Skeletal muscle satellite cell (primary cell): ENCODE measurements at regions not wholly inside any gene's neighbourhood (a gene's known extent, or its start where the extent isn't known, plus 50 kb on each side); places are given as distances from the start of the nearest gene placed in this dataset.
"Not testable (repeated sequence)": the region's sequence is repeated elsewhere in the genome, so short reads cannot be mapped to it uniquely, and the experiment has no call there.

ENCODE experiments used
- H3K27me3 ChIP-seq: 2 replicates; pipeline ENCODE4 v1.7.0; 2013; ENCODE audit warnings: low read length; ENCODE audit not compliant: control insufficient read depth, insufficient read depth
- H3K36me3 ChIP-seq: 2 replicates; pipeline ENCODE4 v1.7.0; 2013; ENCODE audit warnings: mild to moderate bottlenecking, control low read depth, low read length; ENCODE audit not compliant: insufficient read depth
- H3K4me1 ChIP-seq: 2 replicates; pipeline ENCODE4 v1.7.0; 2013; ENCODE audit warnings: low read length; ENCODE audit not compliant: control insufficient read depth, insufficient read depth
- H3K4me2 ChIP-seq: 2 replicates; pipeline ENCODE4 v1.7.0; 2013; ENCODE audit warnings: mild to moderate bottlenecking, low read length
- H3K4me3 ChIP-seq: 2 replicates; pipeline ENCODE4 v1.7.0; 2013; ENCODE audit warnings: low read length
- H3K9ac ChIP-seq: 2 replicates; pipeline ENCODE4 v1.7.0; 2013; ENCODE audit warnings: mild to moderate bottlenecking, low read depth, low read length, moderate library complexity
- H3K9me3 ChIP-seq: replicated peaks from 2 replicates; pipeline ENCODE4 v1.7.0; 2013; ENCODE audit warnings: mild to moderate bottlenecking, control low read depth, low read length

DNA sequence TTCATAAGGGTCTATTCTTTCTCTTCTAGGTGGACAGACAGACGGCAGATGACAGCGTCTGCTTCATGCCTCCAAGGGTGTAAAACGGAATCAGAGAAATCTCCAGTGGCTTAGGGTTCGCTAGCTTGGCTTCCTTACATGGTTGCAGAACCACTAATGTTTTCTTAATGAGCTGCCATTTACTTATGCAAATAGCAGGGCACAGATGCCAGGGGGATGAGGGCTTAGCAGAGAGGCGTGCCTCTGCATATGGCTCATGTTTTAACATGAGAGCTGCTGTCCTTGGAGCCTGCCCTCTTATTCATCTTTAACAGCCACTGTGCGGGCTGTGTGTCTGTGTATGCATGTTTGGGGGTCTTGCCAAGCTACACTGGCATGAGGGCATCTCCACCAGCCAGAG, 119.6 kb downstream of the IER5 start:
- Histone ChIP-seq H3K9me3 (no peaks in the 10 kb centered on the region), H3K27me3 (peaks cover 42% of the 10 kb centered on the region), H3K36me3 (no peaks in the 10 kb centered on the region), H3K4me3 (no peak overlapping the region), H3K9ac (no peak overlapping the region), H3K4me2 (no peak overlapping the region), H3K4me1 (no peaks in the 10 kb centered on the region)

DNA sequence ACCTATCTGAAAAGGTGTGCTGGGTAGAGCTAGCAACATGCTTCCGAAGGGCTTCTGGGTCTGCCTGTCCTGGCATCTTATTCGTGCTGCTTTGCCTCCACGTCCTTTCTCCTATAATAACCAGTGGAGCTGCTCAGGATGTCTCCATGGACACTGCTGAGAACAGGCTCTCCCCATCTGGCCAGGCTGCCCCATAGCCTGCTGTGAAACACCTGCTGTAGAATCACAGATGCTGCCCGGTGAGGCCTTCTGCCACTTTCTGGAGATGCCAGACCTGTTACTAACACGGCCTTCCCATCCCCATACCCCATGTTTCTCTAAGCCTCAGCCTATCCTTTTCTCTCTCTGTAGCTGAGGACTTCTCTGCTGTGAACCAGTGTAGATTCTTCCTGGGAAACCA, 120.5 kb downstream of the IER5 start:
- H3K4me3 ChIP-seq, result no peak overlapping the region
- H3K9ac ChIP-seq, result no peak overlapping the region
- no peaks in the 10 kb centered on the region for H3K36me3 ChIP-seq
- peaks cover 33% of the 10 kb centered on the region for H3K27me3 ChIP-seq
- no peaks in the 10 kb centered on the region for H3K9me3 ChIP-seq
- H3K4me1 ChIP-seq, result no peaks in the 10 kb centered on the region
- no peak overlapping the region for H3K4me2 ChIP-seq

GRCh38 chr1:181213056-181213455, 124.6 kb downstream of the IER5 start:
- H3K4me3 ChIP-seq, result no peak overlapping the region
- H3K9ac ChIP-seq, result no peak overlapping the region
- no peaks in the 10 kb centered on the region for H3K9me3 ChIP-seq
- no peaks in the 10 kb centered on the region for H3K4me1 ChIP-seq
- no peak overlapping the region for H3K4me2 ChIP-seq
- H3K36me3 ChIP-seq, result no peaks in the 10 kb centered on the region
- peaks cover 15% of the 10 kb centered on the region for H3K27me3 ChIP-seq

DNA sequence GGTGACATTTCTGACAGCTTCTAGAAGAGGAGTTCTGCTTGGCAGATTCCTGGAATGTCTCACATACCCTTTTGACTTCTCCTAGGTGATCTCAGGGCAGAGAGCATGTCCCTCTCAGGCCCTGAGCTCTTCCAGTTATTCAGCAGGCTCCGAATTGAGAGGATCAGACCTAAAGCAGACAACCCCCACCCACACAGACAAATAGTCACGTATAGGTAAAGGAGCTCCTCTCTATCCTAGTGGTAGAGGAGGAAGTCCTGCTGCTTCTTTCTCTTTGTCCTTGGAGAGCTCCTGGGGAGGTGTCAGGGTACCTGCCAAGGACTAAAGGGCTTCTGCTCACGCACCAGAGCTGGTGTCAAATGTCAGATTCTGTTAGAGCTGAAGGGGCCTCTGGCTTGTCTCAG, 128.1 kb downstream of the IER5 start:
- Histone ChIP-seq H3K9ac (no peak overlapping the region), H3K36me3 (no peaks in the 10 kb centered on the region), H3K4me1 (no peaks in the 10 kb centered on the region), H3K4me2 (no peak overlapping the region), H3K4me3 (no peak overlapping the region), H3K27me3 (peaks cover 12% of the 10 kb centered on the region), H3K9me3 (no peaks in the 10 kb centered on the region)

DNA sequence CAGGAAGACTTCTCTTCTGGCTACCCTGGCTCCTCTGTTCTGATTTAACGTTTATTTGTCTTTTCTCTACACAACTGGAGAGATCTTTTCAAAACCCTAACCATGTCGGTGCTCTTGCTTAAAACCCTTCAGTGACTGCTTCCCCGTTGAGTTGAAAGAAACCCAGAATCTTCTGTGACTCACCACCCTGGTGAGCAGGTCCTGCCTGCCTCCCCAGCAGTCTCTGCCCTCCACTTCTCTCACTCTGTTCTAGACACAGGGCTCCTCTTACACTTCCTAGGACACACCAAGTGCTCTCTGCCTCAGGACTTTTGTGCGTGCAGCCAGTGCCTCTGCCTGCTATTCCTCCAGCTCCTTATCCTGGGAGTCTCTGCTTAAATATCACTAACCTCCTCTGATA, 131.4 kb downstream of the IER5 start:
- H3K4me3 ChIP-seq, result no peak overlapping the region
- no peak overlapping the region for H3K4me2 ChIP-seq

DNA sequence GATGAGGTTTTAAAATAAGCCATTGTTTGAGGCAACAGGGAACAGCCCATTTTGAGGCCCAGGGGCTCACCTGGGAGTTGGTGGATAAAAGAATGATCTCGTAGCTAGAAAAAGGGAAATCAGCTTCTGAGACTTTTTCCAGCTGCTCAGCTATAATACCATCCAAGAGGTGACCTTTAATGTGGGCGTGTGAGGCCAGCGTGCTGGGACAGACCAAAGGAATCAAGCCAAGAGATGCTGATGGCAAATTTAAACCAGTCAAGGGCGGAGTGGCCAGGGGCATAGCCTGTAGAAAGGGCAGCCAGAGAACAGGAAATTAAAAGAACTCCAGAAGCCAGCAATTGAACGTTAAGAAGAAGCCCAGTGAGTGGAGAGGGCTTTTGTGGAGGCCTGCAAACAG, 132.6 kb downstream of the IER5 start:
- Histone ChIP-seq H3K9ac (no peak overlapping the region), H3K36me3 (no peaks in the 10 kb centered on the region), H3K9me3 (no peaks in the 10 kb centered on the region), H3K4me2 (no peak overlapping the region), H3K4me1 (no peaks in the 10 kb centered on the region), H3K27me3 (peaks cover 5% of the 10 kb centered on the region), H3K4me3 (no peak overlapping the region)

More for the DNA sequence above, 131.4 kb downstream of the IER5 start:
- Histone ChIP-seq H3K36me3 (no peaks in the 10 kb centered on the region), H3K27me3 (peaks cover 5% of the 10 kb centered on the region), H3K9ac (no peak overlapping the region), H3K4me1 (no peaks in the 10 kb centered on the region), H3K9me3 (no peaks in the 10 kb centered on the region)

DNA sequence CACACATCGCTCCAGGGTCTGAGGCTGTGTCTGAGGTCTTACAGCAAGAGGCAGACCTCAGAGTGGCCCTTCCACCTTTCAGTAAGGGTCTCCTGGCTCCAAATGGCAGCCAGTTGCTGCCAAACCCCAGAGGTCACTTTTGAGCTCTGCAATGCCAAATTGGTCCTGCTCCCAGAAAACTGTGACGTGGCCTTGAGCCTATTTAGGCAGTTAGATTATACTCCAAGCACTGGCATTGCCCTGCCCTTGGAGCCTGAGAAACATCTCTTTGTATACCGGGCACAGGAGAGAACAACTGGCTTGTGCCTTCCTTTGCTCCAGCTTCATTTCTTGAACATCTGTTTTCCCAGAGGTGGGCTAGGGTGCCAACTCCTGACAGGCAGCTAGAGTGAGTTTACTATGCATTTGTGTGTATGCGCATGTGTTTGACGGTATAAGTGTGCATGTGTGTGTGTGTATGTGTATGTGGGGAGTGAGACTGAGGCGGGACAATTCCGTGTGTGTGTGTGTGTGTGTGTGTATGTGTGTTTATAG, 134.5 kb downstream of the IER5 start:
- Histone ChIP-seq H3K27me3 (no peaks in the 10 kb centered on the region), H3K4me3 (no peak overlapping the region), H3K9me3 (no peaks in the 10 kb centered on the region)

GRCh38 chr1:181226728-181227127, 138.2 kb downstream of the IER5 start:
- not testable (repeated sequence) for H3K9ac ChIP-seq, H3K27me3 ChIP-seq, H3K4me2 ChIP-seq, H3K4me3 ChIP-seq, H3K4me1 ChIP-seq, H3K9me3 ChIP-seq, H3K36me3 ChIP-seq

More for the DNA sequence above, 134.5 kb downstream of the IER5 start:
- no peaks in the 10 kb centered on the region for H3K36me3 ChIP-seq
- no peak overlapping the region for H3K9ac ChIP-seq
- no peaks in the 10 kb centered on the region for H3K4me1 ChIP-seq
- no peak overlapping the region for H3K4me2 ChIP-seq

DNA sequence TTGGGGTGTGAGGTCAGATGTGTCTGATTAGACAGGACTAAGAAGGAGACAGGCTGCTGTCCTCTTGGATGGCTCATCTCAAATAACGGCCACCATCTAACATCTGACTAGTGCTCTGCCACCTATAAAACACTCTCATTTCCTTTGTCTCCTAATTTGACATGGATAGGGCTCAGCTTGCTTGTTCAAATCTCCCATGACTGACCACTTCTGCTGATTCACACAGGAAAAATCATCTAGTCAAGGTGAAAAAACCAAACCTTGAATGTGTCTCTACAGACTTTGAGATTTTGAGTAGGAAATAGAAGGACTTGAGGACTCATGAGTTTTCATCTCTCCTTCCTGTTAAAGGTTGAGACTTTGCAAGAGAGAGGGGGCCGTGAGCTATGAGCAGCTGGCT, 150.6 kb downstream of the IER5 start:
- Histone ChIP-seq H3K4me1 (no peaks in the 10 kb centered on the region), H3K27me3 (peaks cover 11% of the 10 kb centered on the region), H3K4me3 (no peak overlapping the region)

DNA sequence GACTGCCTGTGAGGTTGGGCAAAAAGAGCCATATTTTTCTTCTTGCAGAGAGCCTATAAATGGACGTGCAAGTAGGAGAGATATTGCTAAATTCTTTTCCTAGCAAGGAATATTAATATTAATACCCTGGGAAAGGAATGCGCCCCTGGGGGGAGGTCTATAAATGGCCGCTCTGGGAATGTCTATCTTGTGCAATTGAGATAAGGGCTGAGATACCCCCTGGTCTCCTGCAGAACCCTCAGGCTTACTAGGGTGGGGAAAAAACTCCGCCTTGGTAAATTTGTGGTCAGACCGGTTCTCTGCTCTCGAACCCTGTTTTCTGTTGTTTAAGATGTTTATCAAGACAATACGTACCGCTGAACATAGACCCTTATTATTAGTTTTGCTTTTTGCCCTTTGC, 157.8 kb downstream of the IER5 start:
- H3K4me1 ChIP-seq, H3K36me3 ChIP-seq, H3K9ac ChIP-seq, H3K4me3 ChIP-seq, H3K27me3 ChIP-seq, H3K4me2 ChIP-seq, H3K9me3 ChIP-seq: not testable (repeated sequence)

More for the DNA sequence above, 150.6 kb downstream of the IER5 start:
- H3K36me3 ChIP-seq, result no peaks in the 10 kb centered on the region
- no peaks in the 10 kb centered on the region for H3K9me3 ChIP-seq
- no peak overlapping the region for H3K9ac ChIP-seq
- no peak overlapping the region for H3K4me2 ChIP-seq

DNA sequence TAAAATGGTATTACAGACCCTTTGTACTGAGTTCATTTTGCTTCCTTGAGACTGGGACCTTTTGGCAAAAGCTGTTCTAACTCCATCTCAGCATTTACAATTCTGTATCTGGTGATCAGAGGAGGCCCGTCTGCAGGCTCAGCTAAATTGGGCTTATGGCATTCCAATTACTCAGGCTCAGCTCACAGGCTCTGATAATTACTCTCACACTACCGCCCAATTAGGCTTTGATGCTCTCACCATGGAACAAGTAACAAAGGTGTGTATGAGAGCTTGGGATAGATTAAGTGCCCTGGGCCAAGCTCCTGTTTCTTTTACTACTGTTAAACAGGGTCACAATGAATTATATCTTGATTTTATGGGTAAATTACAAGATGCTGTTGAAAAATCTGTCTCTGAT, 159.9 kb downstream of the IER5 start:
- not testable (repeated sequence) for H3K4me3 ChIP-seq, H3K4me2 ChIP-seq, H3K9ac ChIP-seq, H3K27me3 ChIP-seq, H3K9me3 ChIP-seq, H3K36me3 ChIP-seq, H3K4me1 ChIP-seq

DNA sequence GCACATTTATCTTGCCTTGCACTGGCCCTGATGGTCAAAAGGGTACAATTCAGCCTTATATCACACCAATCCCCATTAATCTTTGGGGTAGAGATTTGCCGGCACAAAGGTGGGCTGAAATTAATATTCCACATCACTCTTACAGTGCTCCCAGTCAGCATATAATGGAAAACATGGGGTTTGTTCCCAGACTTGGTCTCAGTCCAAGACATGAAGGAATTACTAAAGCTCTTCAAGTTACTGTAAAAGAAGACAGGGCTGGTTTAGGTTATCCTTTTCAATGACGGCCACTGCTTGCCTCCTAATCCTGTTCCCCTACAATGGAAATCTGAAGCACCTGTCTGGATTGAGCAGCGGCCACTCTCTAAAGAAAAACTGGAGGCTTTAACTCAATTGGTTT, 160.7 kb downstream of the IER5 start:
- Histone ChIP-seq H3K4me2 (no peak overlapping the region), H3K9me3 (no peaks in the 10 kb centered on the region), H3K4me3 (no peak overlapping the region), H3K4me1 (peaks cover 5% of the 10 kb centered on the region), H3K36me3 (no peaks in the 10 kb centered on the region), H3K27me3 (no peaks in the 10 kb centered on the region), H3K9ac (no peak overlapping the region)
